ENCODE measurements at regions not wholly inside any gene's neighbourhood (a gene's known extent, or its start where the extent isn't known, plus 50 kb on each side); places are given as distances from the start of the nearest gene placed in this dataset.

GRCh38 chr17:73887739-73888138 lies 243.5 kb upstream of the SDK2 start:
- TF ChIP-seq, protein P1, sequence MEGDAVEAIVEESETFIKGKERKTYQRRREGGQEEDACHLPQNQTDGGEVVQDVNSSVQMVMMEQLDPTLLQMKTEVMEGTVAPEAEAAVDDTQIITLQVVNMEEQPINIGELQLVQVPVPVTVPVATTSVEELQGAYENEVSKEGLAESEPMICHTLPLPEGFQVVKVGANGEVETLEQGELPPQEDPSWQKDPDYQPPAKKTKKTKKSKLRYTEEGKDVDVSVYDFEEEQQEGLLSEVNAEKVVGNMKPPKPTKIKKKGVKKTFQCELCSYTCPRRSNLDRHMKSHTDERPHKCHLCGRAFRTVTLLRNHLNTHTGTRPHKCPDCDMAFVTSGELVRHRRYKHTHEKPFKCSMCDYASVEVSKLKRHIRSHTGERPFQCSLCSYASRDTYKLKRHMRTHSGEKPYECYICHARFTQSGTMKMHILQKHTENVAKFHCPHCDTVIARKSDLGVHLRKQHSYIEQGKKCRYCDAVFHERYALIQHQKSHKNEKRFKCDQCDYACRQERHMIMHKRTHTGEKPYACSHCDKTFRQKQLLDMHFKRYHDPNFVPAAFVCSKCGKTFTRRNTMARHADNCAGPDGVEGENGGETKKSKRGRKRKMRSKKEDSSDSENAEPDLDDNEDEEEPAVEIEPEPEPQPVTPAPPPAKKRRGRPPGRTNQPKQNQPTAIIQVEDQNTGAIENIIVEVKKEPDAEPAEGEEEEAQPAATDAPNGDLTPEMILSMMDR (IDR thresholded peaks at IDR 0.05), result no peak
- no peak for TF ChIP-seq POLR2A (IDR thresholded peaks at IDR 0.05)
